ENCODE measurements at regions not wholly inside any gene's neighbourhood (a gene's known extent, or its start where the extent isn't known, plus 50 kb on each side); places are given as distances from the start of the nearest gene placed in this dataset.

GRCh38 chr12:24212496-24212895, 263.0 kb upstream of the SOX5 start:
- no peak for DNase-seq (ENCODE audit: low read depth)
- no peaks in the 10 kb centered on the region for H3K27me3 ChIP-seq (ENCODE audit: control insufficient read depth, insufficient read depth, low read length)
- no peak overlapping the region for H3K4me3 ChIP-seq (ENCODE audit: low read depth, low read length)
- no peaks in the 10 kb centered on the region for H3K36me3 ChIP-seq (ENCODE audit: control insufficient read depth, insufficient read depth, low read length)
- TF ChIP-seq, protein P1, sequence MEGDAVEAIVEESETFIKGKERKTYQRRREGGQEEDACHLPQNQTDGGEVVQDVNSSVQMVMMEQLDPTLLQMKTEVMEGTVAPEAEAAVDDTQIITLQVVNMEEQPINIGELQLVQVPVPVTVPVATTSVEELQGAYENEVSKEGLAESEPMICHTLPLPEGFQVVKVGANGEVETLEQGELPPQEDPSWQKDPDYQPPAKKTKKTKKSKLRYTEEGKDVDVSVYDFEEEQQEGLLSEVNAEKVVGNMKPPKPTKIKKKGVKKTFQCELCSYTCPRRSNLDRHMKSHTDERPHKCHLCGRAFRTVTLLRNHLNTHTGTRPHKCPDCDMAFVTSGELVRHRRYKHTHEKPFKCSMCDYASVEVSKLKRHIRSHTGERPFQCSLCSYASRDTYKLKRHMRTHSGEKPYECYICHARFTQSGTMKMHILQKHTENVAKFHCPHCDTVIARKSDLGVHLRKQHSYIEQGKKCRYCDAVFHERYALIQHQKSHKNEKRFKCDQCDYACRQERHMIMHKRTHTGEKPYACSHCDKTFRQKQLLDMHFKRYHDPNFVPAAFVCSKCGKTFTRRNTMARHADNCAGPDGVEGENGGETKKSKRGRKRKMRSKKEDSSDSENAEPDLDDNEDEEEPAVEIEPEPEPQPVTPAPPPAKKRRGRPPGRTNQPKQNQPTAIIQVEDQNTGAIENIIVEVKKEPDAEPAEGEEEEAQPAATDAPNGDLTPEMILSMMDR (IDR thresholded peaks at IDR 0.05; ENCODE audit: insufficient read depth, low read length, poor library complexity, severe bottlenecking), result no peak

GRCh38 chr12:24206621-24207020, 257.2 kb upstream of the SOX5 start:
- no peaks in the 10 kb centered on the region for H3K36me3 ChIP-seq (ENCODE audit: control insufficient read depth, insufficient read depth, low read length)
- H3K27me3 ChIP-seq (ENCODE audit: control insufficient read depth, insufficient read depth, low read length), result no peaks in the 10 kb centered on the region
- TF ChIP-seq, protein P1 (IDR thresholded peaks at IDR 0.05; ENCODE audit: insufficient read depth, low read length, poor library complexity, severe bottlenecking), result no peak
- H3K4me3 ChIP-seq (ENCODE audit: low read depth, low read length), result no peak overlapping the region
- DNase-seq (ENCODE audit: low read depth), result no peak

- no peak for DNase-seq (ENCODE audit: low read depth)
- H3K27me3 ChIP-seq (ENCODE audit: control insufficient read depth, insufficient read depth, low read length), result no peaks in the 10 kb centered on the region
- TF ChIP-seq, protein P1 (IDR thresholded peaks at IDR 0.05; ENCODE audit: insufficient read depth, low read length, poor library complexity, severe bottlenecking), result no peak
- H3K36me3 ChIP-seq (ENCODE audit: control insufficient read depth, insufficient read depth, low read length), result no peaks in the 10 kb centered on the region
- no peak overlapping the region for H3K4me3 ChIP-seq (ENCODE audit: low read depth, low read length)
Measured at GRCh38 chr12:24201258-24201970, 251.9 kb upstream of the SOX5 start.

GRCh38 chr12:24200010-24200409, 250.5 kb upstream of the SOX5 start:
- DNase-seq (ENCODE audit: low read depth), result no peak
- TF ChIP-seq, protein P1 (IDR thresholded peaks at IDR 0.05; ENCODE audit: insufficient read depth, low read length, poor library complexity, severe bottlenecking), result no peak
- no peak overlapping the region for H3K4me3 ChIP-seq (ENCODE audit: low read depth, low read length)
- no peaks in the 10 kb centered on the region for H3K27me3 ChIP-seq (ENCODE audit: control insufficient read depth, insufficient read depth, low read length)
- H3K36me3 ChIP-seq (ENCODE audit: control insufficient read depth, insufficient read depth, low read length), result no peaks in the 10 kb centered on the region

DNA sequence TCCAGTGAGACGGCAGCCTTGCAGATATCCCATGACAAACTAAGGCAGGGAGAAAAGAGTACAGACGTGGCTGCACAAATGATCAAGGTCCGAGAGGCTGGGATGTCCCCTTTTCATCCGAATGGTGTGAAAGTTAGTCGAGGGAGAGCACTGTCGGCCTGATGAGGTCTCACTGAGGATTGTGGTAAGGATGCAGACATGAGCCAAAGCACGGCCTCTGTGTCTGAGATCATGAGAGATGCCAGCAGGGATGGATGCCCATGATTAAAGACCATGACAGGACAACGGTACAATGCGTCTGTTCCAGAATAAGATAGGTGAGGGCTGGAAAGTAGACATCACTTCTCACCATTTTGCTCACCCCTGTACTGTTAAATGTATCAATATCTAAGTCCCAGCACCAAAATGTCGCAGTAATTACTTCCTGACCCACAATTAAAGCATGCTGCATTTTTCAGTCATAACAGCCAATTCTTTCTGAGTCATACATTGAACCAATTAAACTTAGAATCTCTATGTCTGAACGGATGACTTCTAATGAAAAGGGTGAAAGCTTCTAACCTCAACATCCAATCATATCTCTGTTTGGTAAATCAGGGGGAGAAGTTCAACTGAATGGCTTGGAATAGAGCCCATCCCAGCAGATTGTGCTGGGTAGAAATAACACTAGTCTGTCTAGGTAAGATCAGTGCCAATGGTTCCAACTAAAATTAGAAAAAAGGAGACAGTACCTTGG, 249.6 kb upstream of the SOX5 start:
- H3K36me3 ChIP-seq (ENCODE audit: control insufficient read depth, insufficient read depth, low read length), result no peaks in the 10 kb centered on the region

More for the DNA sequence above, 249.6 kb upstream of the SOX5 start:
- TF ChIP-seq, protein P1 (IDR thresholded peaks at IDR 0.05; ENCODE audit: insufficient read depth, low read length, poor library complexity, severe bottlenecking), result no peak
- H3K4me3 ChIP-seq (ENCODE audit: low read depth, low read length), result no peak overlapping the region
- DNase-seq (ENCODE audit: low read depth), result no peak
- no peaks in the 10 kb centered on the region for H3K27me3 ChIP-seq (ENCODE audit: control insufficient read depth, insufficient read depth, low read length)

Measured in kidney epithelial cell (primary cell).